Upper lobe of left lung (tissue), 4 donors: ENCODE measurements at regions not wholly inside any gene's neighbourhood (a gene's known extent, or its start where the extent isn't known, plus 50 kb on each side); places are given as distances from the start of the nearest gene placed in this dataset.
"Not testable (repeated sequence)": the region's sequence is repeated elsewhere in the genome, so short reads cannot be mapped to it uniquely, and the experiment has no call there.

Source experiments
- CTCF ChIP-seq, 6 experiments: fragments of 450-650 bp in 4 of 6; fragments of 200-600 bp in 2 of 6; sonication (generic) in 2 of 6; IDR thresholded peaks; one replicate each; pipeline ENCODE4 v1.5.1; 2016 to 2019; ENCODE audit warnings: antibody characterized with exemption in 6 of 6
- POLR2A ChIP-seq, 4 donors: fragments of 450-650 bp; IDR thresholded peaks; one replicate each; pipeline ENCODE4 v1.5.1; 2016 to 2017; ENCODE audit warnings: antibody characterized with exemption in 4 of 4, mild to moderate bottlenecking in 2 of 4
- POLR2AphosphoS5 ChIP-seq, 2 donors: sonication (generic); formaldehyde crosslinking; IDR thresholded peaks; one replicate each; pipeline ENCODE4 v1.5.1; 2017; ENCODE audit warnings: antibody characterized with exemption in 2 of 2

- not testable (repeated sequence) for TF ChIP-seq POLR2A, CTCF, POLR2AphosphoS5 (IDR thresholded peaks at IDR 0.05)
These were observed 90.9 kb downstream of the GGTLC2 start for GRCh38 chr22:22735276-22735675.
